NCI-H1930 (cell line): ENCODE measurements at regions not wholly inside any gene's neighbourhood (a gene's known extent, or its start where the extent isn't known, plus 50 kb on each side); places are given as distances from the start of the nearest gene placed in this dataset.

Experiments
- DNase-seq, 2 experiments: peaks; one replicate each; lab custom pipeline; 2025; lab: John Stamatoyannopoulos, UW

GRCh38 chr2:150618245-150618895 lies 130.9 kb upstream of the RND3 start:
- DNase-seq, result no peak

- DNase-seq, result no peak
Measured at GRCh38 chr2:150617351-150617978, 130.0 kb upstream of the RND3 start.

GRCh38 chr2:150612957-150613710 lies 125.7 kb upstream of the RND3 start:
- no peak for DNase-seq

- no peak for DNase-seq
Measured at GRCh38 chr2:150610670-150611279, 123.3 kb upstream of the RND3 start.

GRCh38 chr2:150609831-150610582 lies 122.5 kb upstream of the RND3 start:
- DNase-seq, result no peak

GRCh38 chr2:150608341-150608740 lies 120.9 kb upstream of the RND3 start:
- DNase-seq, result no peak

GRCh38 chr2:150607390-150607811 lies 119.9 kb upstream of the RND3 start:
- DNase-seq, result no peak

- no peak for DNase-seq
Measured at GRCh38 chr2:150606380-150607060, 119.1 kb upstream of the RND3 start.

- no peak for DNase-seq
Measured at GRCh38 chr2:150605664-150606063, 118.2 kb upstream of the RND3 start.

GRCh38 chr2:150601280-150602038 lies 114.0 kb upstream of the RND3 start:
- DNase-seq, result no peak

GRCh38 chr2:150599889-150600288 lies 112.4 kb upstream of the RND3 start:
- DNase-seq, result no peak

- no peak for DNase-seq
Measured at GRCh38 chr2:150598383-150598782, 110.9 kb upstream of the RND3 start.

GRCh38 chr2:150595803-150596470 lies 108.5 kb upstream of the RND3 start:
- DNase-seq, result no peak

GRCh38 chr2:150594299-150594698 lies 106.8 kb upstream of the RND3 start:
- no peak for DNase-seq

- no peak for DNase-seq
Measured at GRCh38 chr2:150591496-150592285, 104.2 kb upstream of the RND3 start.

- DNase-seq, result no peak
Measured at GRCh38 chr2:150589681-150590080, 102.2 kb upstream of the RND3 start.

GRCh38 chr2:150588506-150588870 lies 101.0 kb upstream of the RND3 start:
- DNase-seq, result no peak

- DNase-seq, result no peak
Measured at GRCh38 chr2:150587547-150588505, 100.4 kb upstream of the RND3 start.
